ENCODE measurements at regions not wholly inside any gene's neighbourhood (a gene's known extent, or its start where the extent isn't known, plus 50 kb on each side); places are given as distances from the start of the nearest gene placed in this dataset.

- in situ Hi-C loops (cut with HindIII; ENCODE audit: low sequenced_read_pairs): no loop called here
- H3K4me3 ChIP-seq (ENCODE audit: low read depth, low read length): no peak overlapping the region
- no peak for TF ChIP-seq CTCF (IDR thresholded peaks at IDR 0.05; ENCODE audit: low read depth, low read length)
- DNase-seq (ENCODE audit: low read depth, low spot score): no peak
Measured at GRCh38 chr6:131400779-131401496, 172.1 kb upstream of the ARG1 start.

DNA sequence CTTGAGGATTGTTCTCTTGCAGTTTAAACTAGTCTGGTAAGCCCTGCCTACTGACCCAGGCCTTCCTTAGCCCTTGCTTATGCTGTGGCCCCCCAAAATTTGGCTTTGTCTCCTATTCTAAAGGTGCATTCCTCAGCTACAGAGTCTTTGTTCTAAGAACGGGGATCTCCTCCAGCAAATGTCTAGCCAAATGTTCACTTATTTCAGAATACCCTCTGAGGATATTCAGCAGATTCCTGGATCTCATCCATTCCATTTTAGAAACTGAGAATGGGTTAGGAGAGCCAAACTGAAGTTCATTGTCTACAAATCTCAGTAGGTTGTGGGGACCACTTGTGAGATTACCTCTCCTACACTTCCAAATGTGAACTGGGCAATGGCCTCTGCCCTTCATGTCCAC is 164.2 kb upstream of the ARG1 start:
- no peak for TF ChIP-seq CTCF (IDR thresholded peaks at IDR 0.05; ENCODE audit: low read depth, low read length)
- no peak overlapping the region for H3K4me3 ChIP-seq (ENCODE audit: low read depth, low read length)
- no peak for DNase-seq (ENCODE audit: low read depth, low spot score)
- in situ Hi-C loops (cut with HindIII; ENCODE audit: low sequenced_read_pairs): no loop called here

- in situ Hi-C loops (cut with HindIII; ENCODE audit: low sequenced_read_pairs): no loop called here
- TF ChIP-seq CTCF (IDR thresholded peaks at IDR 0.05; ENCODE audit: low read depth, low read length): no peak
- DNase-seq (ENCODE audit: low read depth, low spot score): no peak
Measured at GRCh38 chr6:131410785-131411184, 162.2 kb upstream of the ARG1 start.

DNA sequence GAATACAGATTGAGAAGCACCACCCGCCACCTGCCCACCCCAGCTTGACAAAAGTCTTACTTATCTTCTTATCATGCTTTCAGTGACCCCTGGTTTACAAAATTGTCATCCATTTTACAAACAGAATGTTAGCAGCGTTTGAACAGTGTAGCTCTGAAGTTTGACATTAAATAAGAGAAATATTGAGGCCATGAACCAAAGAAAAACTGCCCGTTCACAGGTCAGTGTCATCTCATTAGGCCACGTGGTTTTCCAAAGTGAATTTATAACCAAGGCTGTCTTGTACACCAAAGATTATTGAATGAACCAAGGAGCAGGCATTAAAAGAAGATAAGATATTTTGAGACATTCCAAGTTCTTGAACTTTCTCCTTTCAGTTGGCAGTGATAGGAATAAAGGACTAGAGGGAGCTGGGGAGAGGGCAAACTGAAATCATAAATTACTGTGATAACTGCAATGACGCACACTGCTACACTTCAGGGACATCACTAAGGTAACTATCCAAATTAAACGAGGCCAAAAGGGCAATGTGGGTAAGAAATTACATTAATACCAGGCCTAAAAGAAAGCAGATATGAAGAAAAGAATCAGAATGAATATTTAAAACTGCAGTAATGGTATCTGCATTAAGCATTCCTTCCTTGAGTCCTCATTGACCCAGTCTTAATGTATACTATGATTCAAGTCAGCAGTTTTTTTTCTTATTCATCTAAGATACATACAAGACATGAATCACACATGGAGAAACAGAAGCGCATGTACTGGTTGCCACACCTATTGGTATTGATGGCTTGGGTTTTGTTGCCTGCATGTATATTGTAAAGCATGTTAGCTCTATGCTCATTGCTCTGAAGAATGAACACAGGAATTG is 159.8 kb upstream of the ARG1 start:
- no peak for DNase-seq (ENCODE audit: low read depth, low spot score)
- TF ChIP-seq CTCF (IDR thresholded peaks at IDR 0.05; ENCODE audit: low read depth, low read length): no peak
- in situ Hi-C loops (cut with HindIII; ENCODE audit: low sequenced_read_pairs): no loop called here
- no peak overlapping the region for H3K4me3 ChIP-seq (ENCODE audit: low read depth, low read length)

More at GRCh38 chr6:131410785-131411184, 162.2 kb upstream of the ARG1 start:
- no peak overlapping the region for H3K4me3 ChIP-seq (ENCODE audit: low read depth, low read length)

GRCh38 chr6:131413831-131414191 is 159.2 kb upstream of the ARG1 start:
- no peak for TF ChIP-seq CTCF (IDR thresholded peaks at IDR 0.05; ENCODE audit: low read depth, low read length)
- in situ Hi-C loops (cut with HindIII; ENCODE audit: low sequenced_read_pairs): no loop called here
- no peak overlapping the region for H3K4me3 ChIP-seq (ENCODE audit: low read depth, low read length)
- no peak for DNase-seq (ENCODE audit: low read depth, low spot score)

DNA sequence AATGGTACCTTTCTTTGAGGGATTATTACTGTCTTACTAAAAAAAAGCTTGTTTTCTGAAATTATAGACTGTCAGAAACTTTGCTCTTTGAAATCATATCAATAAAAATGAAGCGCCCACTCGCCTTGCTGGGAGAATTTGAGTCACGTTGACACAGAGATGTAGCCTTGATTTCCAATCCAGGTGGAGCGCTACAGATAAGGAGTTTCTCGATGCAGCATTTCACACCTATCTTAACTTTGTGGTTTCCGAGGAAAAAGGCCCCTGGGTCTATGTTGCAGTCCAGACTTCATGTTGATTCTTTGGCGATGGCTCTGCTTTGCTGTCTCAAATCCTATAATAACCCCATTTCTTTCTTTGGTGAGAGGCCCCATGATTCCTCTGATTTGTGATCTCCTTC is 158.1 kb upstream of the ARG1 start:
- in situ Hi-C loops (cut with HindIII; ENCODE audit: low sequenced_read_pairs): no loop called here
- DNase-seq (ENCODE audit: low read depth, low spot score): no peak
- TF ChIP-seq CTCF (IDR thresholded peaks at IDR 0.05; ENCODE audit: low read depth, low read length): no peak
- no peak overlapping the region for H3K4me3 ChIP-seq (ENCODE audit: low read depth, low read length)
